Vagina (tissue), 2 donors: ENCODE measurements at regions not wholly inside any gene's neighbourhood (a gene's known extent, or its start where the extent isn't known, plus 50 kb on each side); places are given as distances from the start of the nearest gene placed in this dataset.

Experiments
- POLR2A ChIP-seq, 2 donors: fragments of 450-650 bp; IDR thresholded peaks; one replicate each; pipeline ENCODE4 v1.6.1; 2017; ENCODE audit warnings: antibody characterized with exemption in 2 of 2, mild to moderate bottlenecking in 2 of 2, moderate library complexity in 2 of 2
- TF ChIP-seq, protein P1 (sequence below), 3 experiments: fragments of 450-650 bp in 2 of 3; fragments of 200-600 bp in 1 of 3; sonication (generic) in 1 of 3; IDR thresholded peaks; one replicate each; pipeline ENCODE4 v1.5.1; 2017 to 2019; ENCODE audit warnings: antibody characterized with exemption in 3 of 3, mild to moderate bottlenecking in 2 of 3, moderate library complexity in 2 of 3

- TF ChIP-seq, protein P1, sequence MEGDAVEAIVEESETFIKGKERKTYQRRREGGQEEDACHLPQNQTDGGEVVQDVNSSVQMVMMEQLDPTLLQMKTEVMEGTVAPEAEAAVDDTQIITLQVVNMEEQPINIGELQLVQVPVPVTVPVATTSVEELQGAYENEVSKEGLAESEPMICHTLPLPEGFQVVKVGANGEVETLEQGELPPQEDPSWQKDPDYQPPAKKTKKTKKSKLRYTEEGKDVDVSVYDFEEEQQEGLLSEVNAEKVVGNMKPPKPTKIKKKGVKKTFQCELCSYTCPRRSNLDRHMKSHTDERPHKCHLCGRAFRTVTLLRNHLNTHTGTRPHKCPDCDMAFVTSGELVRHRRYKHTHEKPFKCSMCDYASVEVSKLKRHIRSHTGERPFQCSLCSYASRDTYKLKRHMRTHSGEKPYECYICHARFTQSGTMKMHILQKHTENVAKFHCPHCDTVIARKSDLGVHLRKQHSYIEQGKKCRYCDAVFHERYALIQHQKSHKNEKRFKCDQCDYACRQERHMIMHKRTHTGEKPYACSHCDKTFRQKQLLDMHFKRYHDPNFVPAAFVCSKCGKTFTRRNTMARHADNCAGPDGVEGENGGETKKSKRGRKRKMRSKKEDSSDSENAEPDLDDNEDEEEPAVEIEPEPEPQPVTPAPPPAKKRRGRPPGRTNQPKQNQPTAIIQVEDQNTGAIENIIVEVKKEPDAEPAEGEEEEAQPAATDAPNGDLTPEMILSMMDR (IDR thresholded peaks at IDR 0.05), result no peak
- TF ChIP-seq POLR2A (IDR thresholded peaks at IDR 0.05), result no peak
Observed at GRCh38 chr10:64486149-64486548, 964.9 kb downstream of the REEP3 start.
